Neuron (in vitro differentiated cells): ENCODE measurements at regions not wholly inside any gene's neighbourhood (a gene's known extent, or its start where the extent isn't known, plus 50 kb on each side); places are given as distances from the start of the nearest gene placed in this dataset.

Experiments used
- H2AFZ ChIP-seq: one replicate; pipeline ENCODE4 v1.6.1; 2013; ENCODE audit warnings: low read depth, mild to moderate bottlenecking, inconsistent platforms, low read length, moderate library complexity
- H3K27me3 ChIP-seq: one replicate; pipeline ENCODE4 v1.6.1; 2013; ENCODE audit warnings: low read length; ENCODE audit not compliant: insufficient read depth
- H3K36me3 ChIP-seq: one replicate; pipeline ENCODE4 v1.6.1; 2013; ENCODE audit warnings: low read length; ENCODE audit not compliant: insufficient read depth
- H3K4me1 ChIP-seq: one replicate; pipeline ENCODE4 v1.6.1; 2013; ENCODE audit warnings: low read length; ENCODE audit not compliant: insufficient read depth
- H3K4me3 ChIP-seq: 2 replicates; pipeline ENCODE4 v1.5.1; 2013; ENCODE audit warnings: mild to moderate bottlenecking, low read length, moderate library complexity
- H3K9me3 ChIP-seq: one replicate; pipeline ENCODE4 v1.6.1; 2013; ENCODE audit warnings: low read length

GRCh38 chr18:37712776-37713175, 147.2 kb upstream of the CELF4 start:
- Histone ChIP-seq H3K4me3 (no peak overlapping the region), H3K36me3 (no peaks in the 10 kb centered on the region), H3K9me3 (no peaks in the 10 kb centered on the region), H3K27me3 (no peaks in the 10 kb centered on the region), H2AFZ (no peak overlapping the region), H3K4me1 (no peaks in the 10 kb centered on the region)

DNA sequence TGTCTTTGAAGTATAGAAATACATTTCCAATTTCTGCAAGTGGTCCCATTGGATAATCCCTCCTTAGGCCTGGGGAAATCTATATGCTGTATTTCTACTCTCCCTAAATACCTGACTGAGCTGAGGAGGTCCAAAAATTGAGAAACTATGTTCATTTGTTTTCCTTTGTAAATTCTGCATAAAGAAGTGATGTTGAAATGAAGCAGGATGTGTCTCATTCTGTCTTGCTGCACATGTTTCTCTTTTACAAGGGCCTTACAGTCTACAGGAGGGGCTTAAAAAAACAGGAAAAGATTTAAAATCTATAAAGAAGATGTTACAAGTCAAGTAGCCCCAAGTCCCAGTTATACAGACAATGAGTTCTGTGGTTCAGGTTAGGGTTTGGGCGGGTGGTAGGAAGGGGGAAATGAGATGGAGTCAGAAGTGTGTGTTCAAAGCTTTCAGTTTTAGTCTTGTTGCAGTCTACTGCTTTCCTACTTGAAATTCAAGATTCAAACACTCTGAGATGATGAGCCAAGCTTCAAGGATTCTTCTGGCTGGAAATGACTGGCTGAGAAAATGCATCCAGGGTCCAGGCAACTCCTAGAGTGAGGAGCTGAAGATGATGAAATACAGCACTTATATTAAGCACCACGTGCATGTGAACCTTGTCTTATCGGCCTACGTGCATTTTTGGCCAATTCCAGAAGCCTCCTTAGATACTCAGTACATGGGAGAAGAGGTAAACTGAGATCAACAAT, 146.3 kb upstream of the CELF4 start:
- H3K4me3 ChIP-seq, result no peak overlapping the region
- H3K4me1 ChIP-seq, result no peaks in the 10 kb centered on the region
- no peaks in the 10 kb centered on the region for H3K9me3 ChIP-seq
- no peaks in the 10 kb centered on the region for H3K36me3 ChIP-seq
- no peak overlapping the region for H2AFZ ChIP-seq
- H3K27me3 ChIP-seq, result no peaks in the 10 kb centered on the region

DNA sequence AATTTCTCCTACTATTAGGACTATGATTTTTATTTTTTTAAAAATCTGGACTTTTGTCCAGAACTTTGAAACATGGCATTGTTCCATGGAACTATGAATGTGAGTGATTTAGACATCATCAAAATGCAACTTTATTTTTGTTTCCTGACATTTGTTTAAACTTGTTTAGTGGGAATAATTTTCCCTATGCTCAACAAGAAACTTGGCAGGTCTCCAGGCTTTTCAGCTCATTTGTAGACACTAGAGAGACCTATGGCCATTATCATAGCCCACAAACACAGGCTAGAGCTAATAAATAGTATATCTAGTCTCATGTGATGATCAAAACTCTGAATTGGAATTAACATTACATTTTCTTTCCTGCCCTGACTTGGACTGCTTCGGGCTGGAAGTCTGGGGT, 145.1 kb upstream of the CELF4 start:
- no peaks in the 10 kb centered on the region for H3K27me3 ChIP-seq

DNA sequence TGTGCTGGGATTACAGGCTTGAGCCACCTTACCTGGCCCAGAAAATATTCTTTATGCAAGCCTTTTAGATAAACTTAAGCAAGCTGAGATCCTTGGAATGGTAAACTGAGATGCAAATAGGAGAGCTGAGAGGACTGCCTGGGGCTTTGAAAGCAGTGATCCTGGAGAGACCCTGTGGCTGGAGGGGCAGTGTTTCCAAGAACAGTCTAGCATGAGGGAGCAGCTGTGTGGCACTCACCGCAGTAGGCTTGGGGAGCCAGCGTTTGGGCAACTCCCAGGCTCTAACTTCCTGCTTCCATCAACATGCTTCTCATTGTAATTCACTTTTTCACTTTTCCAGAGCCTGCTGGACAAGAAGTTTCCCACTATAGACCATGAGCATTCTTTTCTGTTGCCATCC, 144.1 kb upstream of the CELF4 start:
- H3K36me3 ChIP-seq, result no peaks in the 10 kb centered on the region
- no peak overlapping the region for H2AFZ ChIP-seq
- no peaks in the 10 kb centered on the region for H3K27me3 ChIP-seq
- no peaks in the 10 kb centered on the region for H3K9me3 ChIP-seq
- no peaks in the 10 kb centered on the region for H3K4me1 ChIP-seq
- H3K4me3 ChIP-seq, result no peak overlapping the region

More for the DNA sequence above, 145.1 kb upstream of the CELF4 start:
- no peaks in the 10 kb centered on the region for H3K4me1 ChIP-seq
- H2AFZ ChIP-seq, result no peak overlapping the region
- no peak overlapping the region for H3K4me3 ChIP-seq
- no peaks in the 10 kb centered on the region for H3K9me3 ChIP-seq
- no peaks in the 10 kb centered on the region for H3K36me3 ChIP-seq

DNA sequence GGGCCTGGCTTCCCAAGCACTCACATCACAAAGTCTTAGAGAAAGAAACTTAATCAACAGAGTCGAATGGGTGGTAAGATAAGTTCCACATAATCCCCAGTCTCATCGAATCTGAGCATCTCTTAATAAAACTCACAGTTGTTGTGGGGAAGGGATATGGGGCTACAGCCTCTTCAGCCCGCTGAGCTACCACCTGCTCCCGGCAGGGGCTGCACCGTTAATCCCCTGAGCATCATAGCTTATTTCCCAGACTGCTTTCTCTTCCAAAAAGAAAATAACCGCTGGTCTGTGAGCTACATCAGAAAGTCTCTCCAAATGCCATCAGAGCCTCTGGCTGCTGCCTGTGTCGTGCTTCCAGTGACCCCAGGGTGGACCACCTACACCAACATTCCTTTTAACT, 139.4 kb upstream of the CELF4 start:
- Histone ChIP-seq H3K4me1 (no peaks in the 10 kb centered on the region), H3K27me3 (no peaks in the 10 kb centered on the region), H2AFZ (no peak overlapping the region), H3K9me3 (no peaks in the 10 kb centered on the region), H3K36me3 (no peaks in the 10 kb centered on the region), H3K4me3 (no peak overlapping the region)

- no peaks in the 10 kb centered on the region for H3K36me3 ChIP-seq
- H3K4me3 ChIP-seq, result no peak overlapping the region
These were observed 137.2 kb upstream of the CELF4 start for GRCh38 chr18:37702841-37703240.

DNA sequence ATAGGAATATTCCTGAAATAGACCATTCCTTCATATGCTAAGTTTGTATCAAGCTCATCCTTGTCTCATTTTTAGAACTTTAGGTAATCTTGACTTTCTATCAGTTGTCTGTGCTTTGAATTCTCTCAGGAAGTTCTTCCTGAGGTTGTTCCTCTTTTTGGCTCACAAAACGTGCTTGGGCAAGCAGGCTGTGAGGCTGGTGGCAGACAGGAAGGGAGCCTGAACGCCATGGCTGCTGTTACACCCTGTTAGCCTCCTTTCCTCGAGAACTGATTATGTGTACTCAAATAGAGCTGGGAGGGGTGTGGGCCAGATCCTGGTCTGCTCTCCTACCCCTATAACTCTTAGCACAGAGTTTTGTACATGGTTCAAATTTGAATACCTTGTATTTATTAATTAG, 136.4 kb upstream of the CELF4 start:
- Histone ChIP-seq H3K36me3 (no peaks in the 10 kb centered on the region), H3K27me3 (no peaks in the 10 kb centered on the region), H3K4me3 (no peak overlapping the region), H3K9me3 (no peaks in the 10 kb centered on the region), H3K4me1 (no peaks in the 10 kb centered on the region), H2AFZ (no peak overlapping the region)

More at GRCh38 chr18:37702841-37703240, 137.2 kb upstream of the CELF4 start:
- no peaks in the 10 kb centered on the region for H3K27me3 ChIP-seq
- no peak overlapping the region for H2AFZ ChIP-seq
- H3K4me1 ChIP-seq, result no peaks in the 10 kb centered on the region
- no peaks in the 10 kb centered on the region for H3K9me3 ChIP-seq

DNA sequence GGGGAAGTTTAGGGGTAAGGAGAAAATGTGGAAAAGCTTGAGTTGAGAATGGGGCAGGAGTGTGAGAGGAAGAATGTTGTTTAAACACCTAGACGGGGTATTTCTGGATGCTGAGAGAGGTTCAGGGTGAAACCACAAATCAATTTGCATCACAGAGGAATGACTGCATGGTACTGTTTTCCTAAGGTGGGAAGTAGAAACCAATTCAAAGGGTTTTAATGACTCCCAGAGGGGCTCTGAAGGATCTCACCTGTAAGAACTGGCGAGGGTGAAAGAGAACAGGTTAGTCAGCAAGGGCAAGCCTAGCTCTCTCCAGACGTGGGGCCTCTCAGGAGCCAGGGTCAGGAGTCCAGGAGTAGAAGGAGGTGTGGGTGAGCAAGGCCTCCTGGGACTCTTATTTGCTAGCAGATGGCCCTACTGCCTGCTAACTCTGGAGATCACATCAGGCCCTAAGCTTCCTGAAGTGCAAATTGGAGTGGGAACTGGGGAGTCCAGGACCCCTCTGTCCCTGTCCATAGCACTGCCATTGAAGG, 133.0 kb upstream of the CELF4 start:
- H3K4me3 ChIP-seq, result no peak overlapping the region
- H3K4me1 ChIP-seq, result no peaks in the 10 kb centered on the region
- H3K27me3 ChIP-seq, result no peaks in the 10 kb centered on the region
- H3K36me3 ChIP-seq, result no peaks in the 10 kb centered on the region
- no peak overlapping the region for H2AFZ ChIP-seq
- no peaks in the 10 kb centered on the region for H3K9me3 ChIP-seq

DNA sequence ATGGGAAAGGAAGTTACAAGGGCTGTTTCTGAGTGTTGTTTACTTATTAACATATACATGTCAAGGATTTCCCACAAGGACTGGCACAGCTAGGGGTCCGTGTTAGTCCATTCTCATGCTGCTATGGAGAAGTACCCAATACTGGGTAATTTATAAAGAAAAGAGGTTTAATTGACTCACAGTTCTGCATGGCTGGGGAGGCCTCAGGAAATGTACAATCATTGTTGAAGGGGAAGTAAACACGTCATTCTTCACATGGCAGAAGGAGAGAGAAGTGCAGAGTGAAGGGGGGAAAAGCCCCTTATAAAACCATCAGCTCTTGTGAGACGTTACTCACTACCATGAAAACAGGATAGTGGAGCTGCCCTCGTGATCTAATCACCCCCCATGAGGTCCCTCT, 128.9 kb upstream of the CELF4 start:
- H3K27me3 ChIP-seq, result no peaks in the 10 kb centered on the region
- no peaks in the 10 kb centered on the region for H3K36me3 ChIP-seq
- no peak overlapping the region for H3K4me3 ChIP-seq
- H3K4me1 ChIP-seq, result no peaks in the 10 kb centered on the region
- H3K9me3 ChIP-seq, result no peaks in the 10 kb centered on the region
- no peak overlapping the region for H2AFZ ChIP-seq

DNA sequence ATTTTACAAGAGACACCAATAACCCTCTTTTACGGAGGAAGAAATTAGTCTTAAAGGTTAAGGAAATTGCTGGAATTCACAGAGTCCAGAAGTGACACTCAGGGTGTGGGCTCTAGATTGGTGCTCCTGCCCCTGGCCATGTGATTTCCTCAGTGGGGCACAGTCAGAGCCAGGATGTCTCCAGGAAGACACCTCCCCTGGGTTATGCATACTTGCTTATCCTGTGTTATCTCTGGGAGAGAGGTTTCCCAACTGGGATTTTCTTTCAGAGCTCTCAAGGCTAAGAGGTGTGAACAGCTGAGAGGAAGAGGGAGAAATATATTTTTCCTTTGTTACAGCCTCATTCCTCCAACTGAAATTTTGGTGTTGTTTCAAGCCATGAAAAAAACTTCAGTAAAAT, 125.6 kb upstream of the CELF4 start:
- Histone ChIP-seq H3K4me3 (no peak overlapping the region), H3K4me1 (no peaks in the 10 kb centered on the region), H3K36me3 (no peaks in the 10 kb centered on the region), H2AFZ (no peak overlapping the region), H3K27me3 (no peaks in the 10 kb centered on the region), H3K9me3 (no peaks in the 10 kb centered on the region)

DNA sequence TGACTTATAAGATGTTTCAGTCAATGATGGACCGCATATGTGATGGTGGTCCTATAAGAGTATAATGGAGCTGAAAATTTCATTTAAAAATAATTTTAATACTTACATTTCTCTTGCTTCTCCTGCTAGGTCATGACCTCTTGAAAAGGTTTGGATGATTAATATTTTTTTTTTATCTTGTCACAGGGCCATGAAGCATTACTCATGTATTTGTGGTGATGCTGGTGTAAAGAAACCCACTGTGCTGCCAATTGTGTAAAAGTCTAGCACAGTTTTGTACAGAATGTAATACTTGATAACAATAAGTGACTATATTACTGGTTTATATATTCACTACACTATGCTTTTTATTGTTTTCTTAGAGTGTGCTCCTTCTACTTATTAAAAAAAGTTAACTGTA, 124.2 kb upstream of the CELF4 start:
- no peak overlapping the region for H3K4me3 ChIP-seq
- no peaks in the 10 kb centered on the region for H3K27me3 ChIP-seq
- no peaks in the 10 kb centered on the region for H3K4me1 ChIP-seq
- no peak overlapping the region for H2AFZ ChIP-seq
- no peaks in the 10 kb centered on the region for H3K36me3 ChIP-seq
- no peaks in the 10 kb centered on the region for H3K9me3 ChIP-seq

GRCh38 chr18:37684590-37684989, 119.0 kb upstream of the CELF4 start:
- no peaks in the 10 kb centered on the region for H3K4me1 ChIP-seq
- H2AFZ ChIP-seq, result no peak overlapping the region
- no peaks in the 10 kb centered on the region for H3K9me3 ChIP-seq
- H3K27me3 ChIP-seq, result no peaks in the 10 kb centered on the region
- no peaks in the 10 kb centered on the region for H3K36me3 ChIP-seq
- no peak overlapping the region for H3K4me3 ChIP-seq

DNA sequence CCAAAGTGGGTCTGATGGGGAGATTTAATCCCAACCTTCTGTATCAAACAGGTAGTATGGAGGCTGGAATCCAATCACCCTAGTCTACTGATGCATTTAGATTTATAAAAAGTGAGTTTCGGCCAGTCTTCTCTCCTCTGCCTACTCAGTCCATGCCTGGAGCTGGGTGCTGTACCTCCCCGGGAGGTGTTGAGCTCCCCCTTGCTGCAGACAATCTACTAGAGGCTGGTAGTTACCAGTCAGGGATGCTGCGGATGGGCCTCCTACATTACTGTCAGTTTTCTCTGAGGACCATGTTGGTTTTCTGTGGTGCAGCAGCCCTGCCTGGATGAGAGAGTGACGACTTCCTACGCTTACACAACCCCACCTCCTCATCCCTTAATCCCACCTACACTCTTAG, 118.6 kb upstream of the CELF4 start:
- H2AFZ ChIP-seq, result no peak overlapping the region
- no peaks in the 10 kb centered on the region for H3K36me3 ChIP-seq
- H3K4me1 ChIP-seq, result no peaks in the 10 kb centered on the region
- H3K4me3 ChIP-seq, result no peak overlapping the region
- no peaks in the 10 kb centered on the region for H3K9me3 ChIP-seq
- H3K27me3 ChIP-seq, result no peaks in the 10 kb centered on the region

- Histone ChIP-seq H3K4me1 (no peaks in the 10 kb centered on the region), H3K4me3 (no peak overlapping the region), H3K9me3 (no peaks in the 10 kb centered on the region), H3K27me3 (no peaks in the 10 kb centered on the region), H2AFZ (no peak overlapping the region), H3K36me3 (no peaks in the 10 kb centered on the region)
These were observed 115.3 kb upstream of the CELF4 start for GRCh38 chr18:37680911-37681310.
